HG02981 (cell line): ENCODE measurements at regions not wholly inside any gene's neighbourhood (a gene's known extent, or its start where the extent isn't known, plus 50 kb on each side); places are given as distances from the start of the nearest gene placed in this dataset.
"Not testable (repeated sequence)": the region's sequence is repeated elsewhere in the genome, so short reads cannot be mapped to it uniquely, and the experiment has no call there.

Source experiments
- ATAC-seq: cut with Tn5 transposase; IDR thresholded peaks from one replicate; pipeline ENCODE4 v1.9.1; 2021; ENCODE audit warnings: mild to moderate bottlenecking, moderate library complexity; ENCODE audit not compliant: unreplicated experiment

DNA sequence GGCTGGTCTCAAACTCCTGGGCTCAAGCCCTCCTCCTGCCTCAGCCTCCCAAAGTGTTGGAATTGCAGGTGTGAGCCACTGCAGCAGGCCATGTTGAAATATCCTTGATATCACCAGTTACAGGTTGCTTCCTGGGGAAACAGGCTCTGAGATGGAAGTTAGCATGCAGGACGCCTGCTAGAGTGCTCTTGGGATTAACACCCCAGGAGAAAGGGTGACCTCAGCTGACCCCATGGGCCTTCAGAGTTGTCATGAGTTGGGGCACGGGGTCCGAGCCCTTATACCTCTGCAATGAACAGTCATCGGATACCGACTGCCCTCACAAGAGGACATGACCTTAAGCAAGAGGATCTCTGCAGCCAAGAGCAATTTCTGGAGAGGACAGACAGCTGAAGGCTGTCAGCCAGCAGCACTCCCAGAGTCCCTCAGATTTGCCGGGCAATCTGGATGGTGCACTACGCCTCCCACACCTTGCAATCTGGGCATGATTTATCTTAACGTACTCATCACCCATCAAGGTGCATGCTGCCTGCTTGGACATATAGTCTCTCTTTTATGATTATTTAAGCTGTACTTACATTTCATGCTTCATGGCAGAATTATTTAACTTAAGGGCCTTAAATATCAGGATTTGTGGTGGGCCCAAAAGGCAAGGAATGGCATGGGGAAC is 134.6 kb downstream of the ADSS2 start:
- ATAC-seq = no peak

DNA sequence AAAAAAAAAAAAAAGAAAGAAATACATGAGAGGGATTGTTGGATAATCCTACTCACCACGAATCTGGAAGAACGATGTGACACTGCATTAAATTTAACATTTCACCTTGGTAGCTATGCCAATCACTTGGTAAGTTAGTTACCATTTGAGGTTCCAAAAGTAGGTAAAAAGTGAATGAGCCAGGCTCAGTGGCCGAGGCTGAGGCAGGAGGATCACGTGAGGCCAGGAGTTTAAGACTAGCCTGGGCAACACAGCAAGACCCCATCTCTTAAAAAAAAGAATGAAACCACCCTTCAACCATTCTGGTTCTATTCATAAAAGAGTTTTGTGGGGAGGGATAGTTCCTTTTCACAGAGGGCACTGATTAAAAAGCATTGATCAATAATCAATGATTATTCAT is 133.6 kb downstream of the ADSS2 start:
- no peak for ATAC-seq

GRCh38 chr1:244318512-244318911 is 133.2 kb downstream of the ADSS2 start:
- ATAC-seq = no peak

GRCh38 chr1:244319283-244320132 is 132.2 kb downstream of the ADSS2 start:
- peak; percentile 78 for ATAC-seq

DNA sequence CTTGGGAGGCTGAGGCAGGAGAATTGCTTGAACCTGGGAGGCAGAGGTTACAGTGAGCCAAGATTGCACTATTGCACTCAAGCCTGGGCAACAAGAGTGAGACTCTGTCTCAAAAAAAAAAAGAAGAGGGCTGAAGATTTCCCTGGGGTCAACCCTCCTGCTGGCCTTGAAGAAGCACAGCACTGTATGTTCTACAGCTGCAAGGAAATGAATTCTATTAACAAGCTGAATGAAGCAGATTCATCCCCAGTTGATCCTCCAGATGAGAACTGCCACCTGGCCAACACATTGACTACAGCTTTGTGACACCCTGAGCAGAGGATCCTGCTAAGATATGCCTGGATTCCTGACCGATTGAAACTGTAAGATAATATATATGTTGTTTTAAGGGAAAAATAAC is 129.5 kb downstream of the ADSS2 start:
- ATAC-seq = no peak

DNA sequence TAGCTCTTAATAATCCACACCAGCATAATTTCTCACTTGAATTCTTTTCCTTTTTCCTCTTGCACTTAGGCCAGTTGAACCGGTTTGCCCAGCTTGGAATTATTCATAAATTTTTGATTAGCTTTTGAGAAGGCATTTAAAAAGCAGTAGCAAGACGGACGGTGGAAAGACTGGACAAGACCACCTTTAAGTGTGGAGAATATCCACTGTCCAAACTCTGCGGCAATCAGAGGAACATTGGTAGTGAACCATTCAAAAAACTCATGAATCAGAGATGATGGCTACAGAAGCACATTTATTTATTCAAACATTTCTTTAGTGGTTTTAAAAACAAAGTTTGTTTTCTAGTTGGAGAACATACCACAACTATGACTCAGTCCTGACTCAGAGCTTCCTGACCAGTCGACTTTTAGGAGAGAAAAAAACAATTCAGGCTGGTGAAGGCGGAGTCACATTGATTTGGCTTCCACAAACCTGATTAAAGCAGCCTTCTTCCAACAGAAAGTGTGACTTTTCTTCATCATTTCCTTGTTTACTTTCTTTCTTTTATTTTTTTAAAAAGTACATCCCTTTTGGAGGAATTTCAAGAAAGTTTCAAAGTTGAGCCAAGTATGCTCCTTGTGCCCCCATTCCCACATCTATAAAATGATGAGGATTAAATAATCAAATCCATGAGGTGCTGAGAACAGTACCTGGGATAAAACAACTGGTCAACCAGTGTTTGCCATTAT is 128.8 kb downstream of the ADSS2 start:
- no peak for ATAC-seq

DNA sequence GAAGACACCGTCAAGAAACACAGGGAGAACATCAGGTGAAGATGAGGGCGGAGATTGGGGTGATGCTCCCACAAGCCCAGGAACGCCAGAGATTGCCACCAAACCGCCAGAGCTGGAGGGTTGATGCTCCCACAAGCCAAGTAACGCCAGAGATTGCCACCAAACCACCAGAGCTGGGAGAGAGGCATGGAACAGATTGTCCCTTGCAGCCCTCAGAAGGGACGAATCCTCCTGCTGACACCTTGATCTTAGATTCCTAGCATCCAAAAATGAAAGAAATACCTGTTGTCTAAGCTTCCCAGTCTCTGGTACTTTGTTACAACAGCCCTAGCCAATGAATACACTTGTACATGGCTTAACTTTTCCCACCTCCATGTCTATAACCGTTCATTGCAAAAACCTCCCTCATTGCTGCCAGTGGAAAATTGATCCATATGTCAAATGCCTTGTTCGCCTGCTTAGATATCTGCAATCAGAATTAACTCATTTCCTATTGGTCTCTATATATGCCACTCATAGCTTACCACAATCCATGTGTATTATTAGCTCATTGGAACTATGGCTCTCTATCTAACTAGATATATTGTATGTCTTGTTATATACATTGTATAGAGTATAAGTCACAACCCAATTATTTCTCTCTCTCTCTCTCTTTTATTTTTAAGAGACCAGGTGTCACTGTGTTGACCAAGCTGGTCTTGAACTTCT is 127.4 kb downstream of the ADSS2 start:
- no peak for ATAC-seq

GRCh38 chr1:244325056-244325758 is 126.5 kb downstream of the ADSS2 start:
- ATAC-seq = peak; percentile 77

DNA sequence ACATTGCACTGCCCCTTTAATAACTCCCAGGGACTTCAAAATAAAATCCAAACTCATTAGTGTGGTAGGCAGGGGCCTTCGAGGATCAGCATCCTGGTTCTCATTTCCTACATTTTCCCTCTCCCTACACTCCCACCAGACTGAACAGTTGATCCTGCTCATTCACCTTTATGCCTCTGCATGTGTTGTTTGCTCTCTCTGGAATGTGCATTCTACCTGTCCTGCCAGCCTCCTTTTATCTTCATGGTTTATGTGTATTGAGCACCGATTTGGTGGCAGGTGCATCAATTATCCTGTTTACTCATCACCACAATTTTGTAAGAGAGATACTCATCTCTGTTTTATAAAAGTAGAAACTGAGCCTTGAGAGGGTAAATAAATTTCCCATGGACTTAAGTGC is 125.0 kb downstream of the ADSS2 start:
- ATAC-seq = no peak

GRCh38 chr1:244327533-244327932 is 124.2 kb downstream of the ADSS2 start:
- ATAC-seq = no peak

- ATAC-seq = no peak
Observed at GRCh38 chr1:244328476-244328875, 123.2 kb downstream of the ADSS2 start.

DNA sequence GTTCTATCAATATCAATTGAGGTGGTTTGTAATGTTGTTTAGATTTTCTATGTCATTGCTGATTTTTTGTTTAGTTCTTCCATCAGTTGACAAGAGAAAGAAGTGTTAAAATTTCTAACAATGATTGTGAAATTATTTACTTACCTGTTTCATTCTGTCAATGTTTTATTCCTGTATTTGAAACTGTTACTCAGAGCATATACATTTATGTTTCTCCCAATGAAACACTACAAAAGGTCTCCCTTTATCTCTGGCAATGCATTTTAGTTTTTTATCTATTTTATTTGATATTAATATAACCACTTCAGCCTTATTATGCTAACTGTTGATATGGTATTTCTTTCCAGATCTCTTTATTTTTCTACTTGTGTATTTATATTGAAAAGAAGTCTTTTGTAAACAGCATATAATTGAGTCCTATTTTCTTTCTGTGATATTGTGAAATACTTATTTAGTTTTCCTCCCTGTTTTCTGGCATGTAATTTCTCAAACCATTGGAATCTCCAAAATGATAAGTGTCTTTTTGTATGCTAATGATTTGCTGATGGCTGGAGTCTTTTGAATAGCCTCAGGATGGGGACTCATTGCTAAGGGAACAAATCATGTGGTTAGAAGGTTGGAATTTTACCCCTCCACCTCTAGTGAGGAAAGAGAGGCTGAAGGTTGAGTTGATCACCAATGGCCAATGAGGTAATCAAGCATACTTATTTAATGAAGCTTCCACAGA is 122.0 kb downstream of the ADSS2 start:
- ATAC-seq = no peak

GRCh38 chr1:244330318-244330625 is 121.4 kb downstream of the ADSS2 start:
- ATAC-seq = no peak

DNA sequence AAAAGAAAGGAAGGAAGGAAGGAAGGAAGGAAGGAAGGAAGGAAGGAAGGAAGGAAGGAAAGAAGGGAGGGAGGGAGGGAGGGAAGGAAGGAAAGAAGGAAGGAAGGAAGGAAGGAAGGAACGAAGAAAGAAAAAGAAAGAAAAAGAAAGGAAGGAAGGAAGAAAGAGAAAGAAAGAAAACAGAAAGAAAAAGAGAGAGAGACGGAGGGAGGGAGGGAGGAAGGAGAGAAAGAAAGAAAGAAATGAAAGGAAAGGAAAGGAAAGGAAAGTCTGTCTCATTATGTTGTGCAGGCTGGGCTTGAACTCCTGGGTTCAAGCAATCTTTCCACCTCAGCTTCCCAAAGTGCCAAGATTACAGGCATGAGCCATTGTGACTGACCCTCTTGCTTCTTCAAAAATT is 118.9 kb downstream of the ADSS2 start:
- not testable (repeated sequence) for ATAC-seq

GRCh38 chr1:244334315-244334714 is 117.4 kb downstream of the ADSS2 start:
- ATAC-seq = not testable (repeated sequence)

- not testable (repeated sequence) for ATAC-seq
Observed at GRCh38 chr1:244334842-244335241, 116.9 kb downstream of the ADSS2 start.

GRCh38 chr1:244335456-244335855 is 116.3 kb downstream of the ADSS2 start:
- no peak for ATAC-seq

GRCh38 chr1:244336232-244336899 is 115.3 kb downstream of the ADSS2 start:
- ATAC-seq = no peak

GRCh38 chr1:244337839-244338238 is 113.9 kb downstream of the ADSS2 start:
- no peak for ATAC-seq
